Activated CD4-positive, alpha-beta memory T cell treated with anti-CD3 and anti-CD28 coated beads, Interleukin-2, amount 10 ng/mL, durations not matched to agents 7 days and 5 days (primary cell): ENCODE measurements at regions not wholly inside any gene's neighbourhood (a gene's known extent, or its start where the extent isn't known, plus 50 kb on each side); places are given as distances from the start of the nearest gene placed in this dataset.

ENCODE experiments used
- CTCF ChIA-PET: fragments of 350-600 bp; sonication (Branson Sonifier 250); formaldehyde crosslinking; loops from one replicate; lab custom pipeline; 2021; ENCODE audit warnings: antibody characterized with exemption, inconsistent platforms; lab: Charles Lee
- POLR2A ChIA-PET: fragments of 350-600 bp; sonication (Branson Sonifier 250); formaldehyde crosslinking; loops from one replicate; lab custom pipeline; 2021; ENCODE audit warnings: antibody characterized with exemption; lab: Charles Lee
- DNase-seq: peaks from one replicate; pipeline ENCODE4 v3.0.0-alpha.2; 2020
- H3K27ac Mint-ChIP-seq: one replicate; pipeline ENCODE4 v1.8.0; 2021; ENCODE audit warnings: mild to moderate bottlenecking, mixed read lengths
- H3K27me3 Mint-ChIP-seq: one replicate; pipeline ENCODE4 v1.8.0; 2021; ENCODE audit warnings: mixed read lengths
- H3K36me3 Mint-ChIP-seq: one replicate; pipeline ENCODE4 v1.8.0; 2021; ENCODE audit warnings: low read depth, mixed read lengths
- H3K4me1 Mint-ChIP-seq: one replicate; pipeline ENCODE4 v1.8.0; 2021; ENCODE audit warnings: mixed read lengths
- H3K4me3 Mint-ChIP-seq: one replicate; pipeline ENCODE4 v1.8.0; 2021; ENCODE audit warnings: mild to moderate bottlenecking, mixed read lengths
- H3K9me3 Mint-ChIP-seq: one replicate; pipeline ENCODE4 v1.8.0; 2021; ENCODE audit warnings: mixed read lengths

- CTCF ChIA-PET: no interaction called here
- H3K9me3 Mint-ChIP-seq: no peaks in the 10 kb centered on the region
- no peaks in the 10 kb centered on the region for H3K27me3 Mint-ChIP-seq
- no peak overlapping the region for H3K27ac Mint-ChIP-seq
- POLR2A ChIA-PET: no interaction called here
- no peaks in the 10 kb centered on the region for H3K4me1 Mint-ChIP-seq
- no peak overlapping the region for H3K4me3 Mint-ChIP-seq
- no peak for DNase-seq
- no peaks in the 10 kb centered on the region for H3K36me3 Mint-ChIP-seq
These were observed 1159.6 kb downstream of the SORCS3 start for GRCh38 chr10:105800641-105801040.

GRCh38 chr10:105798328-105798889 lies 1157.3 kb downstream of the SORCS3 start:
- POLR2A ChIA-PET: no interaction called here
- CTCF ChIA-PET: no interaction called here
- no peak for DNase-seq
- H3K4me3 Mint-ChIP-seq: no peak overlapping the region
- H3K36me3 Mint-ChIP-seq: no peaks in the 10 kb centered on the region
- H3K27ac Mint-ChIP-seq: no peak overlapping the region
- no peaks in the 10 kb centered on the region for H3K9me3 Mint-ChIP-seq
- H3K4me1 Mint-ChIP-seq: no peaks in the 10 kb centered on the region
- no peaks in the 10 kb centered on the region for H3K27me3 Mint-ChIP-seq

DNA sequence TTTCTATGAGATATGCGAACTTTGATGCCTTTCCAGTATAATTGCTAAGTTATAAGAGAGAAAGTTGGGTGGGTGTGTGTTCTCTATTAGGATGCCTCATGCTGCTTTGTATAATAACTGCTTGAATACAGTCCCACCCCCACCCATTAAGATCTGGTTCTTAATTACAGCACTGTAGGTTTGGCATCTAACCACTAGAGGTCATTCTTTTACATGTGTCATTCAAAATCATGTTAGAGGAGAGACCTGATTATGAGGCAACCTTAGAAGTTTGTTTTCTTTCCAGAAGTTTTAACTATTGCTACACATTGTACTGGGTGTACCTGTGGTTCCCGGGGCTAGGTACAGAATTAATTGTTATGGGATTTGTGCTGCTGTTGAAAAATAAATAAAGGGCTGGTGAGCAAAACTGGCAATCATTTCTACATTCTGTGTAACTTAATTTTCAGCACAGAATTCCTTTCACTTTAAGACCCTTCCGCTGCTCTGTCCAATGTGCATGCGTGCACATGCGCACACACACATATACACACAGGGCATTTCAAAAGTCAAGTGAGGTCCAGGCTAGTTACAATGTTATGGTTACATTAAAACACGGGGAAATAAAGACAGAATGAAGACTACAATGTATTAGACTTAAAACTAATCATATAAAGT lies 1156.3 kb downstream of the SORCS3 start:
- ChIA-PET POLR2A (no interaction called here), CTCF (interaction anchor here (1.2 kb wide), 1 partner anchor 11 kb away, joined by 3 read pairs; no protein-coding TSS in a partner anchor)
- H3K27me3 Mint-ChIP-seq: no peaks in the 10 kb centered on the region

DNA sequence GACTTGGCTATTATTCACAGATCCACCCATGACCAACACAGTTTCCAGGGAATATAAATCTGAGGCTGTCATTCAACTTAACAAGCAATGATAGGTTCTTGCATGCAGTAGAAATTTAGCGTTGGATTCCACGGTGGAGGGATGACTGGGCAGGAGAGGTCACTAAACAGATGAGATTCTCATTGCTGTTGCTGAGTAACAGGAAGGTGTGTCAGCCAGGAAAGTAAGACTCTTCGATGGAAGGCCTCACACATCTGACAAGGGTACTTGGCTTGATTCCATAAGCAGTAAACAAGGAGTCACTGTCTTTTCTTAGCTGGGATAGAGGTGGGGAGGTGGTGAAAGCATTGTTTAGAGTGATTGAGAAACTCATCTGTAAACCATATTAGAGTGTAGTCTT lies 1152.0 kb downstream of the SORCS3 start:
- no peak overlapping the region for H3K27ac Mint-ChIP-seq
- no peaks in the 10 kb centered on the region for H3K36me3 Mint-ChIP-seq
- no peaks in the 10 kb centered on the region for H3K9me3 Mint-ChIP-seq
- CTCF ChIA-PET: no interaction called here
- H3K27me3 Mint-ChIP-seq: no peaks in the 10 kb centered on the region
- POLR2A ChIA-PET: no interaction called here
- no peak for DNase-seq
- H3K4me1 Mint-ChIP-seq: no peaks in the 10 kb centered on the region
- no peak overlapping the region for H3K4me3 Mint-ChIP-seq

More for the DNA sequence above, 1156.3 kb downstream of the SORCS3 start:
- DNase-seq: no peak
- H3K27ac Mint-ChIP-seq: no peak overlapping the region
- H3K36me3 Mint-ChIP-seq: no peaks in the 10 kb centered on the region
- H3K4me3 Mint-ChIP-seq: no peak overlapping the region
- no peaks in the 10 kb centered on the region for H3K9me3 Mint-ChIP-seq
- H3K4me1 Mint-ChIP-seq: no peaks in the 10 kb centered on the region

GRCh38 chr10:105785721-105786120 lies 1144.6 kb downstream of the SORCS3 start:
- no peak for DNase-seq
- Mint-ChIP-seq H3K27me3 (no peaks in the 10 kb centered on the region), H3K4me1 (no peaks in the 10 kb centered on the region), H3K9me3 (peaks cover 7% of the 10 kb centered on the region), H3K27ac (no peak overlapping the region), H3K36me3 (no peaks in the 10 kb centered on the region), H3K4me3 (no peak overlapping the region)
- POLR2A ChIA-PET: no interaction called here
- CTCF ChIA-PET: no interaction called here

- no peaks in the 10 kb centered on the region for H3K4me1 Mint-ChIP-seq
- DNase-seq: no peak
- ChIA-PET CTCF (no interaction called here), POLR2A (no interaction called here)
- peaks cover 7% of the 10 kb centered on the region for H3K9me3 Mint-ChIP-seq
- no peaks in the 10 kb centered on the region for H3K36me3 Mint-ChIP-seq
- no peaks in the 10 kb centered on the region for H3K27me3 Mint-ChIP-seq
- no peak overlapping the region for H3K27ac Mint-ChIP-seq
- no peak overlapping the region for H3K4me3 Mint-ChIP-seq
These were observed 1142.9 kb downstream of the SORCS3 start for GRCh38 chr10:105783936-105784483.

- Mint-ChIP-seq H3K9me3 (no peaks in the 10 kb centered on the region), H3K36me3 (no peaks in the 10 kb centered on the region), H3K27me3 (no peaks in the 10 kb centered on the region), H3K4me1 (no peaks in the 10 kb centered on the region), H3K27ac (no peak overlapping the region), H3K4me3 (no peak overlapping the region)
- DNase-seq: no peak
- POLR2A ChIA-PET: no interaction called here
- CTCF ChIA-PET: no interaction called here
These were observed 1133.8 kb downstream of the SORCS3 start for GRCh38 chr10:105774881-105775280.

DNA sequence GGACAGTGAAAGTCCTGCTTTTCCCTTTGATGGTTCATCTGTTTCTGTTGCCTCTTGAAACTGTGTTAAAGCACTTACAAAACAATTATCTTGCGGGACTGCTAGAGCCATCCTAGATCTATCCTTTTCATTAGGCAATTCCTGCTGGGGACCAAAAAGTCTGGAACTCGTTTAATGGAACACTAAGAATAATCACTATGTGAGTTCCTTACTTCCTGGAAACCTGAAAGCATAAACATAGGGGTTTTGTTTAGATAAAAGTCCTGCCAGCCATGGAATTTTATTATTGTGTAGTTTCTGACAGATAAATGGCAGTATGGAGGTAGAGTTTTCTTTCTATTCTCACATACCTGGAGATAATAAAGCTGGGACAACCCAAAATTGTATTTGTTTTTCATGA lies 1133.3 kb downstream of the SORCS3 start:
- H3K36me3 Mint-ChIP-seq: no peaks in the 10 kb centered on the region
- no peaks in the 10 kb centered on the region for H3K27me3 Mint-ChIP-seq
- ChIA-PET POLR2A (no interaction called here), CTCF (no interaction called here)
- no peaks in the 10 kb centered on the region for H3K4me1 Mint-ChIP-seq
- H3K27ac Mint-ChIP-seq: no peak overlapping the region
- H3K9me3 Mint-ChIP-seq: no peaks in the 10 kb centered on the region
- no peak overlapping the region for H3K4me3 Mint-ChIP-seq
- no peak for DNase-seq

GRCh38 chr10:105770524-105771212 lies 1129.6 kb downstream of the SORCS3 start:
- Mint-ChIP-seq H3K27me3 (no peaks in the 10 kb centered on the region), H3K27ac (no peak overlapping the region), H3K9me3 (peaks cover 2% of the 10 kb centered on the region), H3K36me3 (no peaks in the 10 kb centered on the region), H3K4me1 (no peaks in the 10 kb centered on the region), H3K4me3 (no peak overlapping the region)
- POLR2A ChIA-PET: no interaction called here
- CTCF ChIA-PET: no interaction called here
- no peak for DNase-seq

DNA sequence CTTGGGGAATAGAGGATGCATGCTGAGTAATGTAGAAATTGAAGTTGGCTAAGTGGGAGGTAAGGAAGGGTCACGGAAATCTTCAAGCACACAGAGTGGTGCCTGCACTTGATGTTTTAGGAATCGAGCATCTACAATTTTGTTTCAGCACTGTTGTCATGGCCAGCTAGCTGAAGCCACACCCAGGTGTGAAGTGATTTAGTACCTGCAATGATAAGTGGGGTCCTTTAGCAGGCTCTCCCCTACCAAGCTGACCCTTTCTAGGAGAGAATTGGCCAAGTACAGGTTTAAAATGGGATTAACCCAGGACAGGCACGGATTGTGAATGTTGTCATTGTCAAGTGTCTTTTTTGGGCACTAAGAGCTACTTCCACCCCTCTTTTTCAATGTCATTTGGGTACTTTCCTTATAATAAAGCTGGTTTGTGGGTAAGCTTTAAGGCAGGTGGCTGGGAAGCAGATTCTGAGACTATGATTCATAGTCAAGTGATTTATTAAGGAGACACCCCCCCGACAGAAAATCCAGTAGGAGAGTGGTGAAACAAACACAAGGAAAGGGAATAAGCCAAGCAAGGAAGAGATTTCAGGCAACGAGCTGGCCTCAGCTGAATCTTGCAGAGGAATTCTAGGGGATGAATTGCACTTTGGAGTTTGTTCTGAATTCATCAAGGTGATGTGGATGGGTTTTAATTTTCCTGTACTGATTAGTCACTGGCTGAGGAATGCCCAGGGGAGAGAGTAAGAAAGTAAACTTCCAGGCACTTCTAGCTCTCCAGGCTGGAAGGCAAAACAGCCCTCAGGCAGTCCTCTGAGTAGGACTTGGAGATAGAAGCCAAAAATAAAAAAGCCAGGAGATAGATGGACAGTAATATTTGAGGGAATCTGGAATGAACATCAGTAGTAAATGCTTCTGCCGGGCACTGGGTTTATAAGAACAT lies 1128.4 kb downstream of the SORCS3 start:
- peaks cover 2% of the 10 kb centered on the region for H3K9me3 Mint-ChIP-seq
- no peak overlapping the region for H3K4me3 Mint-ChIP-seq
- H3K4me1 Mint-ChIP-seq: no peaks in the 10 kb centered on the region
- no peaks in the 10 kb centered on the region for H3K27me3 Mint-ChIP-seq
- no peak overlapping the region for H3K27ac Mint-ChIP-seq
- POLR2A ChIA-PET: no interaction called here
- H3K36me3 Mint-ChIP-seq: no peaks in the 10 kb centered on the region
- no peak for DNase-seq
- CTCF ChIA-PET: no interaction called here

DNA sequence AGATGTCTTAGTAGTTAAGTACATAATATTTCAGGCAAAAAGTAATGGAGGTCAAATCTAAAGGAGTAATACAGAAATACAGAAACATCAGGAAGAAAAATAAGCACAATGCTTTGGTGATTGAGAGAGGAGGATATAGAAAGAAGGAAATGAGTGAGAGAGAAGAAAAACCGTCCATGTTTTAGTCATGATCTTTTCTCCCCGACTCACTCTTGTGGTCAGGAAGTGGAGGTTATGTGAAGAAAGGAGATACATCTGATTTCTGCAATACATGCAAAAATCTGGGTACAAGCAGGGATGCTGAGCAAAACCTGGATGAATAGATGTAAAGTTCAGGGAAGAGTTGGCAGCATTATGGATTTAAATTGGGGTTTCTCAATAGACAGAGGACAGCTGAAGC lies 1122.5 kb downstream of the SORCS3 start:
- no peaks in the 10 kb centered on the region for H3K4me1 Mint-ChIP-seq
- no peaks in the 10 kb centered on the region for H3K27me3 Mint-ChIP-seq
- ChIA-PET POLR2A (no interaction called here), CTCF (no interaction called here)
- no peak overlapping the region for H3K4me3 Mint-ChIP-seq
- DNase-seq: no peak
- H3K9me3 Mint-ChIP-seq: peaks cover 2% of the 10 kb centered on the region
- no peak overlapping the region for H3K27ac Mint-ChIP-seq
- no peaks in the 10 kb centered on the region for H3K36me3 Mint-ChIP-seq

GRCh38 chr10:105761576-105762260 lies 1120.6 kb downstream of the SORCS3 start:
- DNase-seq: no peak
- CTCF ChIA-PET: no interaction called here
- no peaks in the 10 kb centered on the region for H3K36me3 Mint-ChIP-seq
- H3K27ac Mint-ChIP-seq: no peak overlapping the region
- POLR2A ChIA-PET: no interaction called here
- no peak overlapping the region for H3K4me3 Mint-ChIP-seq
- peaks cover 2% of the 10 kb centered on the region for H3K9me3 Mint-ChIP-seq
- H3K27me3 Mint-ChIP-seq: no peaks in the 10 kb centered on the region
- H3K4me1 Mint-ChIP-seq: no peaks in the 10 kb centered on the region
